Activated naive CD4-positive, alpha-beta T cell treated with anti-CD3 and anti-CD28 coated beads, Interleukin-2, amount 50 U/mL, for 72 hours (primary cell): ENCODE measurements at regions not wholly inside any gene's neighbourhood (a gene's known extent, or its start where the extent isn't known, plus 50 kb on each side); places are given as distances from the start of the nearest gene placed in this dataset.

Experiments
- ATAC-seq, 2 donors: fragments of 150-1000 bp; cut with Tn5 transposase; 2 replicates each; pipeline ENCODE4 v1.10.0; 2021; ENCODE audit warnings: mild to moderate bottlenecking in 2 of 2, moderate library complexity in 2 of 2
- DNase-seq, 2 donors: peaks; one replicate each; pipeline ENCODE4 v3.0.0; 2021 to 2022; ENCODE audit warnings: low spot score in 2 of 2
- H3K27ac Mint-ChIP-seq, 2 donors: one replicate each; pipeline ENCODE4 v1.8.0; 2022; ENCODE audit warnings: mild to moderate bottlenecking in 2 of 2, mixed read lengths in 2 of 2
- H3K36me3 Mint-ChIP-seq, 2 donors: one replicate each; pipeline ENCODE4 v1.8.0; 2022; ENCODE audit warnings: mixed read lengths in 2 of 2
- H3K9me3 Mint-ChIP-seq, 2 donors: one replicate each; pipeline ENCODE4 v1.8.0; 2022; ENCODE audit warnings: mixed read lengths in 2 of 2

DNA sequence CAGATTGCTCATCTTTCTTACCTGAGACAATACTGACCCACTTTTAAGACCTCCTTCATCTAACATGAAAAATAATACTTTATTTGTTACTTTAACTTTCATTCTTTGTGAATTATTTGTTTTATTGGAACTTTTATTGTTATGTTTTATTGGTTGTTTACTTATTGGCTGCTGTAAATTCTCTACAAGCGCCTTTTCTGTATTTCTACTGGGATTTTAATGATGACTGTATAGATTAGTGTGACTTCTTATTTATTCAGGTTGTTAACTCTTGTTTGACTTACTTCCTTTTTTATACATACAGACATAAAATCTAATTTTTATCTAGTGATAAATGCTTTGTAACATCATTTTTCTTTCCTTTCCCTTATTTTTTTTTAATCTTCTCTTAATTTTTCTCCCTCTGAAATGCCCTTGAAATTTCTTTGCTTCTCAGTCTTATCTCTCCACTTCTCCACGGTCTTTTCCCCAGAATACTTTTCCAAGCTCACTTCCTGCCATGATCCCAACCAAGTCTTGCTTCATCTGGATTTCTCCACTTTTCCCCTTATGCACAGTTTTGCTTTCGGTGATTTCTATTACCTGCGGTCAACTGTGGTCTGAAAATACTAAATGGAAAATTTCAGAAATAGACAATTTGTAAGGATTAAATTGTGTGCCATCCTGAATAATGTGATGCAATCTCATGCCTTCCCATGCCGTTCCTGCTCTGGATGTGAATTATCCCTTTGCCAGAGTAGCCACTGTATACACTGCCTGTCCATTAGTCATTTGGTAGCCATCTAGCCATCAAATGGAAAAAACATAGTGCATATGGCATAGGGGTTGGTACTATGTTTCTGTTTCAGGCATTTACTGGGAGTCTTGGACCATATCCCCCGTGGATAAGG, 265.9 kb downstream of the PRL start:
- H3K9me3 Mint-ChIP-seq = peaks cover 0 to 9% of the 10 kb centered on the region in 2 donors
- no peak for DNase-seq
- ATAC-seq = no peak
- H3K36me3 Mint-ChIP-seq = no peaks in the 10 kb centered on the region
- no peak overlapping the region for H3K27ac Mint-ChIP-seq

DNA sequence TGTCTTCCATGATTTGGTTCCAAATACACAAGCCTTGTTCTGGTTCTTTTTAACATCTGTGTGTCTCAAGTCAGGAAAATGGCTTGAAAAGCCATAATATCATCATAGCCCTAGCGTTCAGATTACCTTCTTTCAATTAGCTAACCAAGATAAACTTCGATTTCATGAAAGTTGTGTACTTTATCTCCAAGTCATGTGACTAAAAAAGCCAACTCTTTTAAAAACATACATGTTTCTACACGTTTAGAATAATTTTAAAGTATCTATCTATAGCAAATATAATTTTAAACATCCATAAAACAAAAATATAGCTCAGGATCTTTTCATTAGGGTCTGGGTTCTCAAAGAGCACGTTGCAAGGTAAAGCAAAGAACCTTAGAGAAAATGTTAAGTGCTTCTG, 261.1 kb downstream of the PRL start:
- no peaks in the 10 kb centered on the region for H3K36me3 Mint-ChIP-seq
- H3K27ac Mint-ChIP-seq = no peak overlapping the region
- DNase-seq = no peak
- ATAC-seq = no peak
- peaks cover 4 to 9% of the 10 kb centered on the region in 2 donors for H3K9me3 Mint-ChIP-seq

DNA sequence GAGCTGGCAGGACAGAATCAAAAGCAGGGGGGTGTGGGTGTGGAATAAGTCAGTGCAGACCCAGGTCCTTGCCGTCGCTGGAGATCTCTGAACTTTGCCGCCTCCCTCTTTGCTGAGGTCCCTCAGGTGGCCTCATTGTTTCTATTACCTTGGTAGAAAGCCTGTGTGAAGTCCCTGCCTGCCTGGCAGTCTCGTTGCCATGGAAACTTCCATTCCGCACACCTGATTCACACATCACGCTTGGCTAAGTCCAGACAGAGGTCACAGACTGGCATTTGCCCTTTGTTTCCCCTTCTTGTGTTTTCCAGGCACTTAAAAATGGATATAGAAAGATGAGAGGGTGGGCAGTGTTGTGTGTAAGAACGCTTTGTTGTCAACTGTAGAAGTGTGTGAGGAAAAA, 260.6 kb downstream of the PRL start:
- peak in 1 of 2 donors; percentile 48 for ATAC-seq
- no peaks in the 10 kb centered on the region for H3K36me3 Mint-ChIP-seq

DNA sequence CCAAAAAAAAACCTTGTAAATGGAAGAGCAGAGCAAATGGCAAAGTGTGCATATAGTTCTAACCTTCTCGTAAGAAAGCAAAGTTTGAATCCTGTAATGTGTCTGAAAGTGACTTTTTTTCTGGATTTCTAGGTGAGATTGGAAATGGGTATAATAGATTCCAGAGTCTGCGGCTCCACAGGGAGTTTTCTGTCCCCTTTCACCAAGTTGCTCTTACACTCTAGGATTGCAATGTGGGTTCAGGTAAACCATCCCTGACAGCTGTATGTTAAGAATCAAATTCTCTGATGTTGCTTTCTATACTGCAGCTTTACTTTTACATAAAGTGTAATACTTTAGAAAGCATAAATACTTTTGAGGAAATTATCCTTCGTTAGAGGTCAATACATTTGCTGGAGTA, 260.1 kb downstream of the PRL start:
- peaks cover 4 to 9% of the 10 kb centered on the region in 2 donors for H3K9me3 Mint-ChIP-seq
- DNase-seq (no peak), ATAC-seq (no peak)
- H3K27ac Mint-ChIP-seq = no peak overlapping the region
- H3K36me3 Mint-ChIP-seq = no peaks in the 10 kb centered on the region

More for the DNA sequence above, 260.6 kb downstream of the PRL start:
- H3K9me3 Mint-ChIP-seq = peaks cover 4 to 9% of the 10 kb centered on the region in 2 donors
- no peak overlapping the region for H3K27ac Mint-ChIP-seq
- no peak for DNase-seq

DNA sequence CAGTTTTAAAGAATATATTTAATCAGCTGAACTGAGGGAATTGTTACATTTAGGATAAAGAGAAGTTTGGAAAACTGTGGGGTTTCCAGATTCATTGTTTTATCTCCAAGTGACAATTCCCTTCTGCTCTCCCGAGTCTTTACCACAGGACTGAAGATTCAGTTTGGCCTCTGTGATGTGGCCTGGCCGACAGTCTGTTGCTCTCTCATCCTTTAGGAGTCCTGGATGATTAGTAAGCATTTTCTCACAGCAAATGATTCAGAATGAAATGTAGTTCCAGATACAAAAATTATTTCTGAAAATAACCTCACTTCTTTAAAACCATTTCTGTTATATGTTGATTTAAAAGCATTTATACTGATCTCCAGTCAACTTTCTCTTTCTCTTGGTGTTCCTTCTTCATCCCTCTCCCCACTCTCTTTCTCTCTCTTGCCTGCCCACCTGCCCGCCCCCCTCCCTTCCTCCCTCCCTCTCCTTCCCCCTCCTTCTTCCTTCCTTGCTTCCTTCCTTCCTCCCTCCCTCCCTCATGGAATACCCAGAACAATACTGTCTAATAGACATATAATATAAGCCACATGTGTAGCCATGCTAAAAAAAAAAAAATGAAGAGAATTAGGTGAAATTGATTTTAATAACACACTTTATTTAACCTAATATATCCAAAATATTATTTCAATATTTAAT, 254.9 kb downstream of the PRL start:
- ATAC-seq = no peak
- Mint-ChIP-seq H3K9me3 (peaks cover 0 to 9% of the 10 kb centered on the region in 2 donors), H3K36me3 (no peaks in the 10 kb centered on the region), H3K27ac (no peak overlapping the region)
- DNase-seq = no peak

DNA sequence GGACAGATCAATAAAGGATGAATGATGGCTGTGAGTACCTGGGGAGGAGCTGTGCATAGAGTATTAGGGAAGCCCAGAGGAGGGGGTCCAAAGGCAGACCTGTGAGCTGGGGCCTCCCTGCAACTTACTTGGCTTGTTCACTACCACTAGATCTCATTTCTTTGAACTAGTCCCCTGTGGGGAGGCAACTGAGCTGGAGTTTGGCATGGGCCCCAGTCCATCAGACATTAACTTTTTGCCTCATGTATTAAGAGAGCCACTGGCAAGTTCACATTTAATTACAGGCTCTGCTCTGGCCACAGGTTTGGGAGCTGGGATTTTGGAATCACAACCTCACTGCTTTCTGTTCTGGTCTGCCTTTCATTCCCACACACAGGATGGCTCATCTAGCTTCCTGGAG, 254.1 kb downstream of the PRL start:
- peaks cover 0 to 2% of the 10 kb centered on the region in 2 donors for H3K36me3 Mint-ChIP-seq
- H3K9me3 Mint-ChIP-seq = peaks cover 0 to 9% of the 10 kb centered on the region in 2 donors
- DNase-seq (no peak), ATAC-seq (no peak)
- H3K27ac Mint-ChIP-seq = no peak overlapping the region

DNA sequence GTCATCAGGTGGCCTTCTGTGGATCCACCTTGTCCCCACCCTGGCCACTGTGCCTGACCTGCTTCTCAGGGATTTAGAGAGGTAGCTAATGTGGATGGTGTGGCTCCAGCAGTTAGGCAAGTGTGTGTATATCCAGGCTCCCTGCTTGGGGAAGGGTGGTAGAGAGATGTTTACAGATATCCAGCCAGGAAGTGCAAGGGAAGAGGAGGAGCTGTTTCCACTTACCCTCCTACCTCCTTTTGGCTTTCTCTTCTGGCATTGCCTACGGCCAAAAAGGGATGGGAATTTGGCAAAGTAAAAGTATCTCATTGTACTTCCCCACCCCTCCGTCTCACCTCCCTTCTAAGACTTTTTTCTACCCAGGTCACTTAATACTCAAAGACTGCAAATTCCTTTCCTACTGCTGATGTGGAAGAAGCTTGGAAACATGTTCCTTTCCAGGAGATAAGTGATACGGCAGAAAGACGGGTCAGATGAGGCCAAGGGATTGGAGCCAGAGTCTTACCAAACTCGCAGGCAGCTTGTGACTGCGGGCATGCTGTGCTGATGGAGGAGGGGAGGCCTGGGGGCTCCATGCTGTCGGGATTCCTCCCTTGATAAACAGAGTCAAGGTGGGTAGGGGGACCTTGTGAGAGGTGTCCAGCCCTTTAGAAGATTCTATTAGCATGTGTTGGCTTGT, 253.4 kb downstream of the PRL start:
- no peak for ATAC-seq
- Mint-ChIP-seq H3K36me3 (peaks cover 0 to 4% of the 10 kb centered on the region in 2 donors), H3K27ac (no peak overlapping the region), H3K9me3 (peaks cover 0 to 9% of the 10 kb centered on the region in 2 donors)
- DNase-seq = no peak

DNA sequence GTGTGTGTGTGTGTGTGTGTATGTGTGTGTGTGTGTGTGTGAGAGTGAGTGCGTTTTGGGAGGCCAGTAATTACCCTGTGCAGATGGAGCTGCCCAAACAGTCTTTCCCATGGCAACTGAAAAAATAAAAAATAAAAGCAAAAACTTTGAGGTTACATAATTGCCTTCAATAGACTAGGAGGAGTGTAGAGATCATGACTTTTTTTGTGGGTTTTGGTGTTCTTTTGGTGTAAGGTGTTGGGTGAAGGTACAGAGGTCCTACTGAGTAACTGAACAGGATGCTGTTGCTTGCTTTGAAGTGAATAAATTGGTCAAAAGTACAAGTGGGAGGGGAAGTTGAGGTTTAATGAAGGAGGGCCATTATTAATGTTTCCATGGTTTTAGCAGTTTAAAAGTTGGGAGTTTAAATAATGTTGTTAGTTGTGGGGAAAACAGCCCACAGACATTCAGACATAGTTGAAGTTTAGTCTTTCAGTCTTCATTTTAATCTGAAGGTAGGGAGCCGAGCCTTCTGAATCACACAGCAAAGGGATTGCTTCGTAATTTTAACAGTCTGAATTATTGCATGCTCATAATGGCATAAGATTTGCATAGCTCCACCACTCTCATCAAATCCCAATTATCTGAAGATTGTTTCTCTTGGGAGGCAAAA, 251.4 kb downstream of the PRL start:
- DNase-seq (no peak), ATAC-seq (peak; percentile 44 to 55)
- Mint-ChIP-seq H3K27ac (no peak overlapping the region), H3K9me3 (peaks cover 0 to 5% of the 10 kb centered on the region in 2 donors), H3K36me3 (peaks cover 0 to 4% of the 10 kb centered on the region in 2 donors)

DNA sequence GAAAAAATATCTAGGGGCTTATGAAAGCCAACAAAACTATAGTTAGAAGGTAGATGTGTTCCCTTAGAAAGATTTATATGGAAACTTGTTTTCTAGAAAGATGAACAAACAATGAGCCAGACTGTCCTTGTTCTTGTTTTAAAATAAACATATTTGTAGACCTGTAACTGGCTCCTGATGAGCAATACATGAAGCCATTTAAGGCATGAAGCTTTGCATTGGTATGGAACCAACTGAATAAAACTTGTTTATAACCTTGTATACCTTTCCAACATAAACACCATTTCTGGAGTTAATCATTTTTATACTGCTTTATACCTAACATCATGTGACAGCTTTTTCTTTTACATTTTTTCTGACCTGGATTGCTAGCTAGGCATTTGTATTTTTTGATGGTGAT, 247.8 kb downstream of the PRL start:
- Mint-ChIP-seq H3K36me3 (peaks cover 0 to 10% of the 10 kb centered on the region in 2 donors), H3K27ac (no peak overlapping the region), H3K9me3 (peaks cover 0 to 12% of the 10 kb centered on the region in 2 donors)
- no peak for DNase-seq
- no peak for ATAC-seq

DNA sequence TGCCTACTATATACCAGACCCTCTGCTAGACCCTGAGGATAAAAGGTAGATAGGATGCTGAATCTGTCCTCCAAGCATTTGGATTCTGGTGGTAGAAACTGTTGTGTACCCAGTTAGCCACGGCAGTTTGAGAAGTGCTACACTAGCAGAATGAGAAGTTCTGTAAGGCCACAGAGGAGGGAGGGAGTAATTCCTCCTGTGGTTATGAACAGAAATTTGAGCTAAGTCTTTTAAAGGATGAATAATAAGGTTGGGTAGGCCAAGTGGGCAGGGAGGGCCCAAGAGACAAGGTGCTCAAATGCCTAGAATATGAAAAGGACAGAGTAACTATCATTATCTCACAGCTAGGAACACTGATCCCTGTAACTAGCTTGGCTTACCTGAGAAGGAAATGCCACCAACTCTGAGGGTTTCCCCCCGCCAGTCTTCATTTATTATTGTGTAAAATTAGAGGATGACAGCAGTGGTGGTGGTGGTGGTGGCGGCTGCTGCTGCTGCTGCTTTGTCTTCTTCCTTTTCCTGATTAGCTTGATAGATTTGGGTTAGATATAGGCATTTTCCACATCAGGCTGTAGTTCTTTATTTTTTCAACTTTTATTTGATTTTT, 243.3 kb downstream of the PRL start:
- Mint-ChIP-seq H3K27ac (no peak overlapping the region), H3K36me3 (peaks cover 0 to 6% of the 10 kb centered on the region in 2 donors), H3K9me3 (peaks cover 0 to 7% of the 10 kb centered on the region in 2 donors)
- no peak for DNase-seq
- peak in 1 of 2 donors; percentile 76 for ATAC-seq

DNA sequence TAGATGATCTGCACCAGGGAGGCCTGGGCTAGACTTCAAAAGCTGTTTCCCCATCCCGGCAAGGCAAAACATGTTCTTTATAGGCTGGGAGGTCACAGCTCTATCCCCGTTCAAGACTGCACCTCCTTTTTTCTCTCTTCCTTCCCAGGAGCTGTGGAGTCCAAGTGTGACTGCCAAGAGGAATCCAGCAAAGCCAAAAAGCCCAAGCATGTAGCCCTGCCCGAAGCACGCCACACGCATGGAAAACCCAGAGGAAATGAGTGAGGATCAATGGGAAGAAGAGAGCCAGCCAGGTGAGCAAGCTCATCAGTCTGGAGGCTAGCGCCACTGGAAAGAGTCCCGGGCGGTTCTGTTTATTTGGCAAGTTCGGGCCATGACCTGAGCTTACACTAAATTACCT, 240.4 kb downstream of the PRL start:
- DNase-seq (no peak), ATAC-seq (no peak)
- Mint-ChIP-seq H3K27ac (no peak overlapping the region), H3K9me3 (peaks cover 5 to 7% of the 10 kb centered on the region in 2 donors), H3K36me3 (peaks cover 0 to 6% of the 10 kb centered on the region in 2 donors)

DNA sequence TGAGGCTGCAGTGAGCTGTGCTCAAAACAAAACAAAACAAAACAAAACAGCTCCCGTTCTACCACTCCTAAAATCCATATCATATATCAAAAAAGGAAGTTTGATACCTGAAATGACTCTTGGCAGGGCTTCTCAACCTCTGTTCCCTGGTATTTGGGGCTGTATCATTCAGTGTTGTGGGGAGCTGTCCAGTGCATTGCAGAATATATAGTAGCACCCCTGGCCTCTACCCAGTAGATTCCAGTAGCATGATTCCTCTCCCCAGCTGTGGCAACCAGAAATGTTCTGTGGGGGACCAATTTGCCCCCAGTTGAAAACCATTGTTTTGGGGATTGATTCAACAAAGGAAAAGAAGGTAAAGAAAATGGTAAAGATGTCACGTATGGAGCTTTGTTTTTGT, 238.9 kb downstream of the PRL start:
- ATAC-seq (no peak), DNase-seq (no peak)
- peaks cover 0 to 5% of the 10 kb centered on the region in 2 donors for H3K9me3 Mint-ChIP-seq
- H3K27ac Mint-ChIP-seq = no peak overlapping the region
- no peaks in the 10 kb centered on the region for H3K36me3 Mint-ChIP-seq

DNA sequence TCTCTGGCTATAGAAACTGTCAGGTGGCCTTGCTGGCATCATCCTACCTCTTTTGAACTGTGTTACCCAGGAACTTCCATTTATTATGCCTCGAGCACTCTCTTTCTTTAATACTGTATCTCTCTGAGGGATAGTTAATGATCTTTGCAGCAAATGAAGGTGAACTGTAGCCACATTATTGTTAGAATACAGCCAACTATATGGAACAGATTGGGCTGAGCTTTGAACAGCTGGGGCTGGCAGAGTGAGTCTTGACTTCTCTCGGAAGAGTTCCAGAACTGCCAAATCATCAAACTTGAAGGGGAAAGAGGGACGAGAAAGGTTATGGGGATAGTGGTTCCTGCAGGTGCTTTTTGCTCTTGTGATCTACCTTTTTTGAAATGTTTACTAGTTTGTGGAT, 237.7 kb downstream of the PRL start:
- ATAC-seq (no peak), DNase-seq (no peak)
- Mint-ChIP-seq H3K9me3 (peaks cover 0 to 5% of the 10 kb centered on the region in 2 donors), H3K27ac (no peak overlapping the region), H3K36me3 (no peaks in the 10 kb centered on the region)

DNA sequence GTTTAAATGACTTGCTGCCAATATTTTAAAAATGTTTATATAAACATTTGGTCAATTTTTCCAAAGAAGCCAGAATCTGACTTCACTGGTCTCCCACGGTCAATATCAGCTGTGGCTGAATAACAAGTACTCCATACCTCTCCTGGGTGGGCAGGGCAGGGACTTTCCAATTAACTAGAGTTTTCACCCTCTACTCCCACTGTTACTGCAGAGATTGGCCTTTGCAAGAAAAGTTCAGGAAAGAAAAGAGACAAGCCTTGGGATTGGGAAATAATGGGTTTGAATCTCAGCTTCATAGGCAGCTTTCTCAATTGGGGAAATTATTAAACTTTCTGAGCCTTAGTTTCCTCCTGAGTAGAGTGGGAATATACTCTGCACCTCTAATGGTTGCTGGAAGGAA, 236.9 kb downstream of the PRL start:
- Mint-ChIP-seq H3K27ac (no peak overlapping the region), H3K9me3 (peaks cover 0 to 5% of the 10 kb centered on the region in 2 donors), H3K36me3 (no peaks in the 10 kb centered on the region)
- no peak for DNase-seq
- ATAC-seq = no peak

DNA sequence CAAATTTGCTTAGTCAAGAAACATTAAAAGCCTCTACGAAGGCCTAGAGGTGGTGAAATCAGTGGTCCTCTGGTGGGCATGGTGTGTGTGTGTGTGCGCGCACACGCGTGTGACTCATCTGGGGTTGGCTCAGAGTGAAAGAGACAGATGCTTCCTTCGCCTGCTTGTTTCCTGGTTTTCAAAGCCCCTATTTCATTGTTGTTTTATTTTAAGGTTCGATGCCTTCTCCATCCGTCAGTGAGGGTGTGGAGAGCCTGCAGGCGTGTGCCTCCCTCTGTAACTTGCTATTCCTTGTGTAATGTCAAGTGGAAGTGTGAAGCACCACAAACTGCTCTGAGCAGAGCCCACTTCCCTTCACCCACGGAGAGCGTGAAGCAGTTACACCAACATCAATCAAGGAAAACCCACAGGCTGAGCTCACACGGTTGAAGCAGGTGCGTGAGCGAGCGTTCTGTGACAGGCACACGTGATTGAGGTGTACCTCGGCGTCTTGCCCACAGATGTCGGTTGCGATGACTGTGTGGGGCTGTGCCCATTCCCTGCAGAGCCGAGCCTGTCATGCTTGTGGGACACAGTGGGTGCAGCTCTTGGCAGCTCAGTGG, 233.9 kb downstream of the PRL start:
- H3K9me3 Mint-ChIP-seq = peaks cover 4 to 5% of the 10 kb centered on the region in 2 donors
- H3K36me3 Mint-ChIP-seq = no peaks in the 10 kb centered on the region
- peak; percentile 88 to 93 for ATAC-seq
- peak overlapping the region; percentile 79 to 80 for H3K27ac Mint-ChIP-seq
- DNase-seq = peak; percentile 38 to 80

DNA sequence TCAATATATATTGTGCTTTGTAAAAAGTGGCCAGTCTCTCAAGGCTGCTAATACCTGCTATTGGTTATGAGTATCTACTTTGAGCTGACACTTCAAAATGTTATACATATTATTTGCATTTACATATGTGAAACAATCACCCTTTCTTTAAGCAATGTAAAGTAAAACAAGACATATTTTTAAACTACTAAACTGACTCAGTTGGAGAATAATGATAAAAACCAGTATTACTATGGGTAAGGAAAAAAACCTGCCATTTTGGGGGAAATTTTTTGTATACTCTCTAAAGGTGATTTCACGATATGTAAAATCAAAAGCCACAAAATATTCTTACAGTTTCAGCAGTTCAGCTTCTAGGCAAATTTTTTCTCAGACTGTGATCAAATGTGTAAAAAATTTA, 232.3 kb downstream of the PRL start:
- no peaks in the 10 kb centered on the region for H3K36me3 Mint-ChIP-seq
- peaks cover under 1 to 4% of the 10 kb centered on the region in 2 donors for H3K9me3 Mint-ChIP-seq
- H3K27ac Mint-ChIP-seq = no peak overlapping the region
- DNase-seq = no peak
- peak in 1 of 2 donors; percentile 9 for ATAC-seq
